NT2/D1 (cell line): ENCODE measurements at regions not wholly inside any gene's neighbourhood (a gene's known extent, or its start where the extent isn't known, plus 50 kb on each side); places are given as distances from the start of the nearest gene placed in this dataset.

Experiments
- SUZ12 ChIP-seq: IDR thresholded peaks from 2 replicates; pipeline ENCODE4 v1.6.1; 2011; ENCODE audit not compliant: insufficient read length, insufficient read depth; ENCODE audit errors: extremely low read depth
- YY1 ChIP-seq: IDR thresholded peaks from 2 replicates; pipeline ENCODE4 v1.6.1; 2011; ENCODE audit not compliant: insufficient read length, insufficient read depth
- ZNF274 ChIP-seq: IDR thresholded peaks from 2 replicates; pipeline ENCODE4 v1.6.1; 2011; ENCODE audit warnings: mild to moderate bottlenecking, low read depth, low read length

GRCh38 chr5:145588558-145588957 is 246.6 kb downstream of the PRELID2 start:
- no peak for TF ChIP-seq SUZ12
- TF ChIP-seq YY1: no peak
- TF ChIP-seq ZNF274: no peak
